ENCODE measurements at regions not wholly inside any gene's neighbourhood (a gene's known extent, or its start where the extent isn't known, plus 50 kb on each side); places are given as distances from the start of the nearest gene placed in this dataset.

- TF ChIP-seq CTCF (IDR thresholded peaks at IDR 0.05; ENCODE audit: low read depth, low read length, poor library complexity, severe bottlenecking) (no peak), EZH2phosphoT487 (IDR thresholded peaks at IDR 0.05; ENCODE audit: borderline replicate concordance, low read length) (no peak)
Measured at GRCh38 chr1:181969902-181970301, 91.6 kb downstream of the ZNF648 start.
